ENCODE measurements at regions not wholly inside any gene's neighbourhood (a gene's known extent, or its start where the extent isn't known, plus 50 kb on each side); places are given as distances from the start of the nearest gene placed in this dataset.

- H3K27ac Mint-ChIP-seq (ENCODE audit: low read depth) = no peak overlapping the region
- no peak overlapping the region for H3K4me3 Mint-ChIP-seq
- H3K9me3 Mint-ChIP-seq = peaks cover 10% of the 10 kb centered on the region
- DNase-seq (ENCODE audit: low spot score in 2 of 2) = no peak
- H3K27me3 Mint-ChIP-seq = peaks cover 37% of the 10 kb centered on the region
- no peaks in the 10 kb centered on the region for H3K4me1 Mint-ChIP-seq
- H3K36me3 Mint-ChIP-seq (ENCODE audit: insufficient read depth) = no peaks in the 10 kb centered on the region
- ATAC-seq (replicated peaks; ENCODE audit: extremely low read depth, poor library complexity, severe bottlenecking) = no peak
Observed at GRCh38 chr10:124273141-124273540, 145.6 kb downstream of the OAT start.

GRCh38 chr10:124271676-124272075 is 147.0 kb downstream of the OAT start:
- H3K36me3 Mint-ChIP-seq (ENCODE audit: insufficient read depth) = no peaks in the 10 kb centered on the region
- H3K4me1 Mint-ChIP-seq = no peaks in the 10 kb centered on the region
- ATAC-seq (replicated peaks; ENCODE audit: extremely low read depth, poor library complexity, severe bottlenecking) (no peak), DNase-seq (ENCODE audit: low spot score in 2 of 2) (no peak)
- H3K9me3 Mint-ChIP-seq = peaks cover 10% of the 10 kb centered on the region
- peaks cover 36% of the 10 kb centered on the region for H3K27me3 Mint-ChIP-seq
- no peak overlapping the region for H3K4me3 Mint-ChIP-seq
- H3K27ac Mint-ChIP-seq (ENCODE audit: low read depth) = no peak overlapping the region

GRCh38 chr10:124270530-124271327 is 148.0 kb downstream of the OAT start:
- Mint-ChIP-seq H3K9me3 (peaks cover 10% of the 10 kb centered on the region), H3K27me3 (peaks cover 29% of the 10 kb centered on the region), H3K4me1 (no peaks in the 10 kb centered on the region), H3K27ac (ENCODE audit: low read depth) (no peak overlapping the region), H3K36me3 (ENCODE audit: insufficient read depth) (no peaks in the 10 kb centered on the region), H3K4me3 (no peak overlapping the region)
- DNase-seq (ENCODE audit: low spot score in 2 of 2) = no peak
- ATAC-seq (replicated peaks; ENCODE audit: extremely low read depth, poor library complexity, severe bottlenecking) = no peak

- Mint-ChIP-seq H3K9me3 (peaks cover 10% of the 10 kb centered on the region), H3K27me3 (peaks cover 42% of the 10 kb centered on the region), H3K36me3 (ENCODE audit: insufficient read depth) (no peaks in the 10 kb centered on the region), H3K27ac (ENCODE audit: low read depth) (no peak overlapping the region), H3K4me3 (no peak overlapping the region), H3K4me1 (no peaks in the 10 kb centered on the region)
- ATAC-seq (replicated peaks; ENCODE audit: extremely low read depth, poor library complexity, severe bottlenecking) (no peak), DNase-seq (ENCODE audit: low spot score in 2 of 2) (no peak)
Observed at GRCh38 chr10:124268976-124269375, 149.7 kb downstream of the OAT start.

GRCh38 chr10:124267911-124268549 is 150.7 kb downstream of the OAT start:
- Mint-ChIP-seq H3K4me1 (no peaks in the 10 kb centered on the region), H3K36me3 (ENCODE audit: insufficient read depth) (no peaks in the 10 kb centered on the region), H3K9me3 (peaks cover 7% of the 10 kb centered on the region), H3K4me3 (no peak overlapping the region), H3K27ac (ENCODE audit: low read depth) (no peak overlapping the region), H3K27me3 (peaks cover 42% of the 10 kb centered on the region)
- ATAC-seq (replicated peaks; ENCODE audit: extremely low read depth, poor library complexity, severe bottlenecking) = no peak
- DNase-seq (ENCODE audit: low spot score in 2 of 2) = no peak

- DNase-seq (ENCODE audit: low spot score in 2 of 2) = no peak
- ATAC-seq (replicated peaks; ENCODE audit: extremely low read depth, poor library complexity, severe bottlenecking) = no peak
- Mint-ChIP-seq H3K4me1 (no peaks in the 10 kb centered on the region), H3K36me3 (ENCODE audit: insufficient read depth) (no peaks in the 10 kb centered on the region), H3K9me3 (peaks cover 4% of the 10 kb centered on the region), H3K27me3 (peaks cover 42% of the 10 kb centered on the region), H3K4me3 (no peak overlapping the region), H3K27ac (ENCODE audit: low read depth) (no peak overlapping the region)
Observed at GRCh38 chr10:124267231-124267885, 151.4 kb downstream of the OAT start.

GRCh38 chr10:124266468-124267230 is 152.1 kb downstream of the OAT start:
- Mint-ChIP-seq H3K27ac (ENCODE audit: low read depth) (no peak overlapping the region), H3K27me3 (peaks cover 39% of the 10 kb centered on the region), H3K9me3 (no peaks in the 10 kb centered on the region), H3K4me1 (no peaks in the 10 kb centered on the region), H3K36me3 (ENCODE audit: insufficient read depth) (no peaks in the 10 kb centered on the region), H3K4me3 (no peak overlapping the region)
- DNase-seq (ENCODE audit: low spot score in 2 of 2) (no peak), ATAC-seq (replicated peaks; ENCODE audit: extremely low read depth, poor library complexity, severe bottlenecking) (no peak)

GRCh38 chr10:124265776-124266467 is 152.8 kb downstream of the OAT start:
- ATAC-seq (replicated peaks; ENCODE audit: extremely low read depth, poor library complexity, severe bottlenecking) (no peak), DNase-seq (ENCODE audit: low spot score in 2 of 2) (no peak)
- Mint-ChIP-seq H3K4me1 (no peaks in the 10 kb centered on the region), H3K4me3 (no peak overlapping the region), H3K9me3 (no peaks in the 10 kb centered on the region), H3K36me3 (ENCODE audit: insufficient read depth) (no peaks in the 10 kb centered on the region), H3K27me3 (peaks cover 32% of the 10 kb centered on the region), H3K27ac (ENCODE audit: low read depth) (no peak overlapping the region)

- H3K4me3 Mint-ChIP-seq = no peak overlapping the region
- H3K27ac Mint-ChIP-seq (ENCODE audit: low read depth) = no peak overlapping the region
Observed at GRCh38 chr10:124265391-124265745, 153.4 kb downstream of the OAT start.

GRCh38 chr10:124264711-124265390 is 153.9 kb downstream of the OAT start:
- Mint-ChIP-seq H3K36me3 (ENCODE audit: insufficient read depth) (no peaks in the 10 kb centered on the region), H3K27me3 (peaks cover 32% of the 10 kb centered on the region), H3K9me3 (no peaks in the 10 kb centered on the region), H3K27ac (ENCODE audit: low read depth) (no peak overlapping the region), H3K4me3 (no peak overlapping the region), H3K4me1 (no peaks in the 10 kb centered on the region)
- ATAC-seq (replicated peaks; ENCODE audit: extremely low read depth, poor library complexity, severe bottlenecking) (no peak), DNase-seq (ENCODE audit: low spot score in 2 of 2) (no peak)

More at GRCh38 chr10:124265391-124265745, 153.4 kb downstream of the OAT start:
- no peaks in the 10 kb centered on the region for H3K9me3 Mint-ChIP-seq
- no peaks in the 10 kb centered on the region for H3K36me3 Mint-ChIP-seq (ENCODE audit: insufficient read depth)
- H3K27me3 Mint-ChIP-seq = peaks cover 32% of the 10 kb centered on the region
- DNase-seq (ENCODE audit: low spot score in 2 of 2) = no peak
- H3K4me1 Mint-ChIP-seq = no peaks in the 10 kb centered on the region
- no peak for ATAC-seq (replicated peaks; ENCODE audit: extremely low read depth, poor library complexity, severe bottlenecking)

GRCh38 chr10:124264271-124264670 is 154.5 kb downstream of the OAT start:
- no peaks in the 10 kb centered on the region for H3K9me3 Mint-ChIP-seq
- H3K27ac Mint-ChIP-seq (ENCODE audit: low read depth) = no peak overlapping the region
- H3K4me1 Mint-ChIP-seq = no peaks in the 10 kb centered on the region
- peaks cover 29% of the 10 kb centered on the region for H3K27me3 Mint-ChIP-seq
- DNase-seq (ENCODE audit: low spot score in 2 of 2) (no peak), ATAC-seq (replicated peaks; ENCODE audit: extremely low read depth, poor library complexity, severe bottlenecking) (no peak)
- no peak overlapping the region for H3K4me3 Mint-ChIP-seq
- no peaks in the 10 kb centered on the region for H3K36me3 Mint-ChIP-seq (ENCODE audit: insufficient read depth)
